SK-N-SH (cell line): ENCODE measurements at regions not wholly inside any gene's neighbourhood (a gene's known extent, or its start where the extent isn't known, plus 50 kb on each side); places are given as distances from the start of the nearest gene placed in this dataset.

Experiments used
- CTCF ChIA-PET: fragments of 300-600, 350-600 bp; formaldehyde crosslinking; extraction: SDS; loops from one replicate; lab custom pipeline; 2021; lab: Yijun Ruan, JAX
- POLR2A ChIA-PET: fragments of 350-600 bp; sonication (Branson Sonifier 250); formaldehyde crosslinking; extraction: SDS; loops from one replicate; lab custom pipeline; 2020; ENCODE audit warnings: antibody characterized with exemption, inconsistent platforms; lab: Yijun Ruan, JAX
- DNase-seq: peaks from one replicate; pipeline ENCODE4 v3.0.0; 2012
- H2AFZ ChIP-seq: fragments of 200-600 bp; sonication (generic); 2 replicates; pipeline ENCODE4 v1.8.1; 2016; ENCODE audit warnings: antibody characterized with exemption, mild to moderate bottlenecking, low read depth
- H3F3A ChIP-seq: fragments of 200-600 bp; sonication (generic); replicated peaks from 2 replicates; pipeline ENCODE3; 2016; ENCODE audit warnings: antibody characterized with exemption, mild to moderate bottlenecking; ENCODE audit not compliant: insufficient read depth
- H3K27ac ChIP-seq, 2 experiments: fragments of 200-500 bp in 1 of 2; fragments of 200-600 bp in 1 of 2; sonication (Bioruptor generic) in 1 of 2; sonication (generic), shearing (Covaris generic) in 1 of 2; 2 replicates each; pipeline versions ENCODE4 v1.5.1 to v1.6.1; 2014 to 2016; ENCODE audit warnings: low read depth in 2 of 2, inconsistent platforms in 1 of 2, low read length in 1 of 2, mild to moderate bottlenecking in 1 of 2, mixed read lengths in 1 of 2
- H3K27me3 ChIP-seq: fragments of 200-600 bp; sonication (generic), shearing (Covaris generic); 2 replicates; pipeline ENCODE4 v1.6.1; 2016; ENCODE audit warnings: mixed run types; ENCODE audit not compliant: insufficient read depth
- H3K36me3 ChIP-seq, 2 experiments: fragments of 200-500 bp in 1 of 2; fragments of 200-600 bp in 1 of 2; sonication (Bioruptor generic) in 1 of 2; sonication (generic) in 1 of 2; replicated peaks in 1 of 2; 2 replicates each; pipeline versions ENCODE3 to v1.5.1; 2014 to 2016; ENCODE audit warnings: low read length in 1 of 2, mild to moderate bottlenecking in 1 of 2; ENCODE audit not compliant: insufficient read depth in 2 of 2, control insufficient read depth in 1 of 2
- H3K4me1 ChIP-seq, 2 experiments: fragments of 200-500 bp in 1 of 2; fragments of 200-600 bp in 1 of 2; sonication (Bioruptor generic) in 1 of 2; sonication (generic), shearing (Covaris generic) in 1 of 2; 2 replicates each; pipeline versions ENCODE4 v1.5.1 to v1.6.1; 2014 to 2016; ENCODE audit warnings: low read depth in 1 of 2, low read length in 1 of 2, mixed run types in 1 of 2; ENCODE audit not compliant: insufficient read depth in 2 of 2, control insufficient read depth in 1 of 2
- H3K4me2 ChIP-seq: fragments of 200-600 bp; sonication (generic), shearing (Covaris generic); 2 replicates; pipeline ENCODE4 v1.6.1; 2017; ENCODE audit warnings: mixed run types
- H3K4me3 ChIP-seq, 2 experiments: fragments of 200-500 bp in 1 of 2; fragments of 200-600 bp in 1 of 2; sonication (Bioruptor generic) in 1 of 2; sonication (generic), shearing (Covaris generic) in 1 of 2; 2 replicates each; pipeline versions ENCODE4 v1.5.1 to v1.8.1; 2014 to 2016; ENCODE audit warnings: low read depth in 2 of 2, inconsistent platforms in 1 of 2, low read length in 1 of 2, mild to moderate bottlenecking in 1 of 2, mixed read lengths in 1 of 2, moderate library complexity in 1 of 2
- H3K79me2 ChIP-seq: fragments of 200-600 bp; sonication (generic); 2 replicates; pipeline ENCODE4 v1.8.1; 2017; ENCODE audit warnings: mild to moderate bottlenecking; ENCODE audit not compliant: insufficient read depth
- H3K9ac ChIP-seq: fragments of 200-600 bp; sonication (generic); 2 replicates; pipeline ENCODE4 v1.6.1; 2017; ENCODE audit warnings: mixed run types
- H3K9me2 ChIP-seq: fragments of 200-600 bp; sonication (generic); 2 replicates; pipeline ENCODE4 v1.6.1; 2017; ENCODE audit warnings: mixed run types
- H3K9me3 ChIP-seq: fragments of 200-600 bp; sonication (generic); 2 replicates; pipeline ENCODE4 v1.6.1; 2017; ENCODE audit warnings: mixed run types, mild to moderate bottlenecking, moderate library complexity
- H4K20me1 ChIP-seq: fragments of 200-600 bp; sonication (generic); 2 replicates; pipeline ENCODE4 v1.6.1; 2017; ENCODE audit warnings: mild to moderate bottlenecking, mixed run types; ENCODE audit not compliant: insufficient read depth
- CHD2 ChIP-seq: fragments of 150-350 bp; IDR thresholded peaks from 2 replicates; pipeline ENCODE4 v1.6.1; 2018; ENCODE audit warnings: low read length; ENCODE audit not compliant: partially characterized antibody
- ELF1 ChIP-seq: IDR thresholded peaks from 2 replicates; pipeline ENCODE4 v1.4.0; 2012
- FOXJ3 ChIP-seq: sonication (generic); formaldehyde crosslinking; IDR thresholded peaks from 2 replicates; pipeline ENCODE4 v1.5.1; 2020; ENCODE audit warnings: mild to moderate bottlenecking, missing genetic modification reagents
- FOXM1 ChIP-seq: IDR thresholded peaks from 2 replicates; pipeline ENCODE4 v1.4.0; 2012; ENCODE audit warnings: low read depth, mild to moderate bottlenecking
- GABPA ChIP-seq: IDR thresholded peaks from 2 replicates; pipeline ENCODE4 v1.4.0; 2012; ENCODE audit warnings: low read depth, mild to moderate bottlenecking
- MAX ChIP-seq: IDR thresholded peaks from 2 replicates; pipeline ENCODE4 v1.4.0; 2012; ENCODE audit warnings: low read depth
- MEF2A ChIP-seq: IDR thresholded peaks from 2 replicates; pipeline ENCODE4 v1.4.0; 2012; ENCODE audit warnings: low read depth, borderline replicate concordance
- MXI1 ChIP-seq: IDR thresholded peaks from 2 replicates; pipeline ENCODE4 v1.6.1; 2012; ENCODE audit warnings: mild to moderate bottlenecking, low read depth, low read length, improper control_type of control experiment
- PBX3 ChIP-seq: IDR thresholded peaks from 2 replicates; pipeline ENCODE4; 2012
- POLR2AphosphoS5 ChIP-seq: IDR thresholded peaks from 2 replicates; pipeline ENCODE4 v1.6.1; 2012; ENCODE audit warnings: low read depth, low read length
- RCOR1 ChIP-seq: fragments of 150-350 bp; IDR thresholded peaks from 2 replicates; pipeline ENCODE4 v1.6.1; 2017; ENCODE audit warnings: antibody characterized with exemption, low read length
- SIN3A ChIP-seq: IDR thresholded peaks from 2 replicates; pipeline ENCODE4 v1.6.1; 2012; ENCODE audit warnings: low read depth, mild to moderate bottlenecking, low read length, moderate library complexity, borderline replicate concordance
- SMC3 ChIP-seq: IDR thresholded peaks from 2 replicates; pipeline ENCODE4 v1.6.1; 2012; ENCODE audit warnings: low read depth, low read length, improper control_type of control experiment
- TAF1 ChIP-seq: IDR thresholded peaks from 2 replicates; pipeline ENCODE4 v1.6.1; 2012; ENCODE audit warnings: low read depth, mild to moderate bottlenecking, low read length, moderate library complexity, borderline replicate concordance
- TEAD4 ChIP-seq: IDR thresholded peaks from 2 replicates; pipeline ENCODE4 v1.4.0; 2012; ENCODE audit warnings: mild to moderate bottlenecking, borderline replicate concordance; ENCODE audit not compliant: insufficient read depth
- ZBTB33 ChIP-seq: IDR thresholded peaks from 2 replicates; pipeline ENCODE4 v1.4.0; 2012; ENCODE audit warnings: low read depth, borderline replicate concordance
- WGBS: methylation state at CpG from one replicate; pipeline ENCODE4 v1.1.6; 2017; ENCODE audit warnings: low lambda C conversion rate; 5-methylcytosine and 5-hydroxymethylcytosine counted together

GRCh38 chr4:97305351-97305750 lies 837.9 kb downstream of the STPG2 start:
- no peak for DNase-seq
- Histone ChIP-seq H3F3A (no peaks in the 10 kb centered on the region), H3K27ac (no peak overlapping the region), H3K4me1 (no peaks in the 10 kb centered on the region), H3K27me3 (no peaks in the 10 kb centered on the region), H3K9me2 (no peaks in the 10 kb centered on the region), H3K4me3 (no peak overlapping the region), H2AFZ (no peak overlapping the region), H4K20me1 (no peaks in the 10 kb centered on the region), H3K9me3 (no peaks in the 10 kb centered on the region; the same call in 1 of the 2 replicates), H3K36me3 (no peaks in the 10 kb centered on the region), H3K9ac (no peak overlapping the region), H3K4me2 (no peak overlapping the region), H3K79me2 (no peaks in the 10 kb centered on the region)
- CTCF ChIA-PET: no interaction called here
- POLR2A ChIA-PET: no interaction called here
- TF ChIP-seq CHD2 (no peak), FOXM1 (no peak), PBX3 (no peak), RCOR1 (no peak), SMC3 (no peak), ZBTB33 (no peak), FOXJ3 (CRISPR knock-in tag) (no peak), MXI1 (no peak), TEAD4 (no peak), POLR2AphosphoS5 (no peak), ELF1 (no peak), MAX (no peak), MEF2A (no peak), TAF1 (no peak), GABPA (no peak)
- 59% methylated on average over 2 of the region's 2 CpGs for WGBS

GRCh38 chr4:97309121-97309520 lies 834.2 kb downstream of the STPG2 start:
- Histone ChIP-seq H3K36me3 (no peaks in the 10 kb centered on the region), H3K9ac (no peak overlapping the region), H3K9me2 (no peaks in the 10 kb centered on the region), H3K4me1 (no peaks in the 10 kb centered on the region), H3K9me3 (no peaks in the 10 kb centered on the region), H3K27ac (no peak overlapping the region), H3K4me3 (no peak overlapping the region), H4K20me1 (no peaks in the 10 kb centered on the region), H2AFZ (no peak overlapping the region), H3K79me2 (no peaks in the 10 kb centered on the region), H3F3A (no peaks in the 10 kb centered on the region), H3K27me3 (no peaks in the 10 kb centered on the region), H3K4me2 (no peak overlapping the region)
- POLR2A ChIA-PET: no interaction called here
- no peak for TF ChIP-seq SMC3
- no peak for TF ChIP-seq SIN3A
- no peak for TF ChIP-seq PBX3
- TF ChIP-seq TEAD4: no peak
- no peak for DNase-seq
- CTCF ChIA-PET: no interaction called here
